ENCODE measurements at regions not wholly inside any gene's neighbourhood (a gene's known extent, or its start where the extent isn't known, plus 50 kb on each side); places are given as distances from the start of the nearest gene placed in this dataset.

DNA sequence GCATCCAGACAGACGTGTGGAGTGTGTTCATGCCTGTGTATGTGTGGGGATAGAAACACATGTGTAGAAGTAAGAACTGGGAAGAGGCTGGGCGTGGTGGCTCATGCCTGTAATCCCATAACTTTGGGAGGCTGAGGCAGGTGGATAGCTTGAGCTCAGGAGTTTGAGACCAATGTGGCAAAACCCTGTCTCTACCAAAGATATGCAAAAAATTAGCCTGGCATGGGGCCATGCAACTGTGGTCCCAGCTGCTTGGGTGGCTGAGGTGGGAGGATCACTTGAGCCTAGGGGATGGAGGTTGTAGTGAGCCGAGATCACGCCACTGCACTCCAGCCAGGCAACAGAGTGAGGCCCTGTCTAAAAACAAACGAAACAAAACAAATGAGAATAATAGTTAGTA is 1166.6 kb downstream of the TBC1D22A start:
- DNase-seq (ENCODE audit: low read depth in 1 of 2, low spot score in 1 of 2): no peak
- in situ Hi-C loops (cut with HindIII; ENCODE audit: low pct_unique_long_range_greater_than_20kb, low sequenced_read_pairs): no loop called here
- no peak for TF ChIP-seq JUND (IDR thresholded peaks at IDR 0.05; ENCODE audit: low read depth)

- in situ Hi-C loops (cut with HindIII; ENCODE audit: low pct_unique_long_range_greater_than_20kb, low sequenced_read_pairs): no loop called here
- no peak for TF ChIP-seq JUND (IDR thresholded peaks at IDR 0.05; ENCODE audit: low read depth)
- DNase-seq (ENCODE audit: low read depth in 1 of 2, low spot score in 1 of 2): peak in 1 of 2 experiments; percentile 20
Observed at GRCh38 chr22:47928631-47929030, 1166.2 kb downstream of the TBC1D22A start.

- DNase-seq (ENCODE audit: low read depth in 1 of 2, low spot score in 1 of 2): no peak
- TF ChIP-seq JUND (IDR thresholded peaks at IDR 0.05; ENCODE audit: low read depth): no peak
- in situ Hi-C loops (cut with HindIII; ENCODE audit: low pct_unique_long_range_greater_than_20kb, low sequenced_read_pairs): no loop called here
Observed at GRCh38 chr22:47927648-47928210, 1165.3 kb downstream of the TBC1D22A start.

DNA sequence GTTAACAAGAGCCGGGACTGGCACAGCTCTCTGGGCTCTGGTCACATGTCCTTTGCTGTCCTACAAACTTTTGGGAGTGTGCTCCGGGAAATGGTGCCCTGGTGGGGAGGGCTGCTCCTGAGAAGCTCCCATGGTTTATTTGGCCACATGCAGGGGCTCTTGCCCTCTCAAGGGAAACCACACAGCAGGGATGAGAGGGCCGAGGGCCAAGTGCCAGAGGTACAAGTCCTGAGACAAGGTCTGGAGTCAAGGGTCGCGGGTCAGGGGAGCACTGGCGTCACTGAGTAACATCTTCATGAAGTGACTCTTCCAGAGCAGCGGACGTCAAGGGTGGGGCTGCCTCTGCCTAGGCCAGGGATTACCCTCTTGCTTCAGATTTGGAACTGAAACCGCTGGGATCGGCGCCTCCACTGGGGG is 1160.6 kb downstream of the TBC1D22A start:
- TF ChIP-seq JUND (IDR thresholded peaks at IDR 0.05; ENCODE audit: low read depth): no peak
- in situ Hi-C loops (cut with HindIII; ENCODE audit: low pct_unique_long_range_greater_than_20kb, low sequenced_read_pairs): no loop called here
- no peak for DNase-seq (ENCODE audit: low read depth in 1 of 2, low spot score in 1 of 2)

GRCh38 chr22:47921906-47922305 is 1159.5 kb downstream of the TBC1D22A start:
- no peak for DNase-seq (ENCODE audit: low read depth in 1 of 2, low spot score in 1 of 2)
- in situ Hi-C loops (cut with HindIII; ENCODE audit: low pct_unique_long_range_greater_than_20kb, low sequenced_read_pairs): no loop called here
- TF ChIP-seq JUND (IDR thresholded peaks at IDR 0.05; ENCODE audit: low read depth): no peak

GRCh38 chr22:47920380-47920959 is 1158.0 kb downstream of the TBC1D22A start:
- no peak for DNase-seq (ENCODE audit: low read depth in 1 of 2, low spot score in 1 of 2)
- in situ Hi-C loops (cut with HindIII; ENCODE audit: low pct_unique_long_range_greater_than_20kb, low sequenced_read_pairs): no loop called here
- no peak for TF ChIP-seq JUND (IDR thresholded peaks at IDR 0.05; ENCODE audit: low read depth)

DNA sequence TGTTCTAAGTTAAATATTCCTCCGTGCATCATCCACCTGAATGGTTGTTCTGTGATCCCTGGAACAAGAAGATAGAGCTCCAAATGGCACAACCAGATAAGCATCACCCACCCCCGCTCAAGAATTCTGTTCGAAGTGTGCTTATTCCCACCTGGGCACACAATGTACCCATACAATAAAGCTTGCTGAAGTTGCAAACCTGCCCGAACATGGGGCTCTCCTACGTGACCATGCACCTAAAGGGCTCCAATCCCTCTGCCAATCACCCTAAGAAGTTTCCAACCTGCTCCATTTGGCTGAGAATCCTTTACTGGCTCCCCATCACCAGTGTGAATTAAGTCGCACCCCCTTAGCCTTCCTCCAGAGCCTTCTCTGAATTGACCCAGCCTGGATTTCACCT is 1157.4 kb downstream of the TBC1D22A start:
- in situ Hi-C loops (cut with HindIII; ENCODE audit: low pct_unique_long_range_greater_than_20kb, low sequenced_read_pairs): no loop called here
- no peak for TF ChIP-seq JUND (IDR thresholded peaks at IDR 0.05; ENCODE audit: low read depth)
- no peak for DNase-seq (ENCODE audit: low read depth in 1 of 2, low spot score in 1 of 2)

DNA sequence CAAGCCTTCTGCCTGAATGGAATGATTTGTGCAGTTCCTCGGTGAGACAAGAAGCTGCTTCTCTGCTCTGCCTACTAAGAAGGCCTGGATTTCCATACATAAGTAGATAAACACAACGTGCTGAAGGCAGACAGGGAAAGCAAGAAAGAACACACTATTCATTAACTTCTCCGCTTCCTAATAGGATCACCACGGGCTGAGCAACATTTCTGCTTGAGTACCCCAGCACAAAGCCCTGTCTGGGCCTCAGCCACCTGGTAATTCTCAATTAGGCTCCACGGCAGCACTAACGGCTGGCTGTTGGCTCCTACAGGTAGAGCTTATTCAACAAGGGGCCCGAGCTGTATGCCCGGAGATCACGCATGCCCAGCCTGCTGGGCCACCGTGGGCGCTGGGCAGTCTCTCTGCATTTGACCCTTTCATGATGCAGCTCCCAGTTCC is 1156.6 kb downstream of the TBC1D22A start:
- in situ Hi-C loops (cut with HindIII; ENCODE audit: low pct_unique_long_range_greater_than_20kb, low sequenced_read_pairs): no loop called here
- no peak for DNase-seq (ENCODE audit: low read depth in 1 of 2, low spot score in 1 of 2)
- no peak for TF ChIP-seq JUND (IDR thresholded peaks at IDR 0.05; ENCODE audit: low read depth)

DNA sequence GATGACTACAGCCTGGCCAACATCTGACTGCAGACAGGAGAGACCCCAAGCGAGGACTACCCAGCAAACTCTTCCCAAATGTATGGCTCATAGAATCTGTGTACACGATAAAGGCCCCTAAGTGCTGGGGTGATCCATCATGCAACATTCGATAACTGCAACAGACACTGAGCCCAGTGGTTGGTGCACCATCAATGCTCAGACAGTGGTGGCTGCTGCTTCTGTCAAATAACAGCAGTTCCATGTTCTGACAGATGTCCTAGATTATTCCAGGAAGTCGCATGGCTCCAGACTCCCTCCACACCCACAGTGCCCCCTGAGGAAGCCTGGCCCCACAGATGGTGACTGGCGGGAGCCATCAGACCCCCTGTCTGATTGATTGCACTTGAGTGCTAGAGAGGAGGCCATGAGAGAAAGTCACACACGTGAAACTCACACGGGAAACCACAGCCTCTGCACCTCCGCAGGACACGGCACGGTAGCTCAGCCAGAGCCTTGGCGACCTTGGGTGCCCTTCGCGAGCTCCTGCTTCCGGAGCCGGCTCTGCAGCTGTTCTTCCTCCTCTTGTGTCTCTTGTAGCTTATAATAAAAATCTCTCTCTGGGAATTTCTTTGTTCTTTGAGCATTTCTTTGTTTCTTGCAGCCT is 1155.9 kb downstream of the TBC1D22A start:
- in situ Hi-C loops (cut with HindIII; ENCODE audit: low pct_unique_long_range_greater_than_20kb, low sequenced_read_pairs): no loop called here
- TF ChIP-seq JUND (IDR thresholded peaks at IDR 0.05; ENCODE audit: low read depth): no peak
- no peak for DNase-seq (ENCODE audit: low read depth in 1 of 2, low spot score in 1 of 2)

- in situ Hi-C loops (cut with HindIII; ENCODE audit: low pct_unique_long_range_greater_than_20kb, low sequenced_read_pairs): no loop called here
- DNase-seq (ENCODE audit: low read depth in 1 of 2, low spot score in 1 of 2): peak in 1 of 2 experiments; percentile 31
- no peak for TF ChIP-seq JUND (IDR thresholded peaks at IDR 0.05; ENCODE audit: low read depth)
Observed at GRCh38 chr22:47914481-47915097, 1152.1 kb downstream of the TBC1D22A start.

- no peak for TF ChIP-seq JUND (IDR thresholded peaks at IDR 0.05; ENCODE audit: low read depth)
- DNase-seq (ENCODE audit: low read depth in 1 of 2, low spot score in 1 of 2): no peak
- in situ Hi-C loops (cut with HindIII; ENCODE audit: low pct_unique_long_range_greater_than_20kb, low sequenced_read_pairs): no loop called here
Observed at GRCh38 chr22:47902646-47903180, 1140.3 kb downstream of the TBC1D22A start.

- in situ Hi-C loops (cut with HindIII; ENCODE audit: low pct_unique_long_range_greater_than_20kb, low sequenced_read_pairs): no loop called here
- TF ChIP-seq JUND (IDR thresholded peaks at IDR 0.05; ENCODE audit: low read depth): no peak
- DNase-seq (ENCODE audit: low read depth in 1 of 2, low spot score in 1 of 2): no peak
Observed at GRCh38 chr22:47901911-47902310, 1139.5 kb downstream of the TBC1D22A start.

GRCh38 chr22:47899894-47900293 is 1137.4 kb downstream of the TBC1D22A start:
- in situ Hi-C loops (cut with HindIII; ENCODE audit: low pct_unique_long_range_greater_than_20kb, low sequenced_read_pairs): no loop called here
- no peak for DNase-seq (ENCODE audit: low read depth in 1 of 2, low spot score in 1 of 2)
- no peak for TF ChIP-seq JUND (IDR thresholded peaks at IDR 0.05; ENCODE audit: low read depth)
